ENCODE measurements at regions not wholly inside any gene's neighbourhood (a gene's known extent, or its start where the extent isn't known, plus 50 kb on each side); places are given as distances from the start of the nearest gene placed in this dataset.
"Not testable (repeated sequence)": the region's sequence is repeated elsewhere in the genome, so short reads cannot be mapped to it uniquely, and the experiment has no call there.

- DNase-seq = no peak
Observed at GRCh38 chrX:98068024-98068580, 1184.4 kb downstream of the RPA4 start.

GRCh38 chrX:98071331-98071730, 1187.6 kb downstream of the RPA4 start:
- DNase-seq = no peak

GRCh38 chrX:98077440-98077839, 1193.7 kb downstream of the RPA4 start:
- no peak for DNase-seq

GRCh38 chrX:98111684-98112083, 1228.0 kb downstream of the RPA4 start:
- DNase-seq = no peak

GRCh38 chrX:98114021-98114420, 1230.3 kb downstream of the RPA4 start:
- DNase-seq = no peak

GRCh38 chrX:98141466-98141865, 1257.8 kb downstream of the RPA4 start:
- DNase-seq = no peak

- DNase-seq = no peak
Observed at GRCh38 chrX:98191003-98191402, 1307.3 kb downstream of the RPA4 start.

- DNase-seq = no peak
Observed at GRCh38 chrX:98194036-98194435, 1310.3 kb downstream of the RPA4 start.

- no peak for DNase-seq
Observed at GRCh38 chrX:98203800-98204199, 1320.1 kb downstream of the RPA4 start.

- DNase-seq = no peak
Observed at GRCh38 chrX:98207947-98208346, 1324.2 kb downstream of the RPA4 start.

- DNase-seq = no peak
Observed at GRCh38 chrX:98231003-98231402, 1347.3 kb downstream of the RPA4 start.

- not testable (repeated sequence) for DNase-seq
Observed at GRCh38 chrX:98240061-98240460, 1356.4 kb downstream of the RPA4 start.

GRCh38 chrX:98263135-98263534, 1379.4 kb downstream of the RPA4 start:
- DNase-seq = no peak

- no peak for DNase-seq
Observed at GRCh38 chrX:98289726-98290125, 1406.0 kb downstream of the RPA4 start.

GRCh38 chrX:98294310-98294709, 1410.6 kb downstream of the RPA4 start:
- no peak for DNase-seq

- no peak for DNase-seq
Observed at GRCh38 chrX:98296129-98296528, 1412.4 kb downstream of the RPA4 start.

- DNase-seq = no peak
Observed at GRCh38 chrX:98299785-98300184, 1416.1 kb downstream of the RPA4 start.

- DNase-seq = not testable (repeated sequence)
Observed at GRCh38 chrX:98300536-98300935, 1416.8 kb downstream of the RPA4 start.

GRCh38 chrX:98331407-98331806, 1447.7 kb downstream of the RPA4 start:
- DNase-seq = no peak

GRCh38 chrX:98338544-98338943, 1454.8 kb downstream of the RPA4 start:
- no peak for DNase-seq

GRCh38 chrX:98350940-98351339, 1467.2 kb downstream of the RPA4 start:
- no peak for DNase-seq

GRCh38 chrX:98357146-98357545, 1473.4 kb downstream of the RPA4 start:
- DNase-seq = no peak

- no peak for DNase-seq
Observed at GRCh38 chrX:98362630-98363029, 1478.9 kb downstream of the RPA4 start.

- no peak for DNase-seq
Observed at GRCh38 chrX:98371994-98372393, 1488.3 kb downstream of the RPA4 start.

GRCh38 chrX:98379134-98379533, 1495.4 kb downstream of the RPA4 start:
- DNase-seq = no peak

GRCh38 chrX:98380106-98380505, 1496.4 kb downstream of the RPA4 start:
- no peak for DNase-seq

Data from GDM1 (cell line).